ENCODE measurements at regions not wholly inside any gene's neighbourhood (a gene's known extent, or its start where the extent isn't known, plus 50 kb on each side); places are given as distances from the start of the nearest gene placed in this dataset.
"Not testable (repeated sequence)": the region's sequence is repeated elsewhere in the genome, so short reads cannot be mapped to it uniquely, and the experiment has no call there.

- intact Hi-C loops (cut with micrococcal nuclease) = no loop called here
- no peak for TF ChIP-seq CTCF (IDR thresholded peaks at IDR 0.05; ENCODE audit: borderline replicate concordance)
- H3K36me3 ChIP-seq = no peaks in the 10 kb centered on the region
Observed at GRCh38 chr2:228359473-228359872, 178.0 kb upstream of the SPHKAP start.

GRCh38 chr2:228355897-228356296, 174.4 kb upstream of the SPHKAP start:
- TF ChIP-seq CTCF (IDR thresholded peaks at IDR 0.05; ENCODE audit: borderline replicate concordance) = no peak
- H3K27ac ChIP-seq (replicated peaks) = no peak overlapping the region
- no peaks in the 10 kb centered on the region for H3K4me1 ChIP-seq
- peaks cover 5% of the 10 kb centered on the region for H3K9me3 ChIP-seq (replicated peaks)
- H3K4me3 ChIP-seq = no peak overlapping the region
- H3K36me3 ChIP-seq = no peaks in the 10 kb centered on the region
- no peaks in the 10 kb centered on the region for H3K27me3 ChIP-seq (ENCODE audit: low read depth)
- no peak for DNase-seq
- intact Hi-C loops (cut with micrococcal nuclease) = no loop called here

More at GRCh38 chr2:228359473-228359872, 178.0 kb upstream of the SPHKAP start:
- Histone ChIP-seq H3K27me3 (ENCODE audit: low read depth) (no peaks in the 10 kb centered on the region), H3K9me3 (replicated peaks) (no peaks in the 10 kb centered on the region), H3K4me3 (no peak overlapping the region), H3K4me1 (no peaks in the 10 kb centered on the region), H3K27ac (replicated peaks) (no peak overlapping the region)
- DNase-seq = no peak

- H3K27ac ChIP-seq (replicated peaks); H3K4me1 ChIP-seq; H3K9me3 ChIP-seq (replicated peaks); H3K27me3 ChIP-seq (ENCODE audit: low read depth); H3K4me3 ChIP-seq; DNase-seq; intact Hi-C loops (cut with micrococcal nuclease); H3K36me3 ChIP-seq: not testable (repeated sequence)
Observed at GRCh38 chr2:228352980-228353379, 171.5 kb upstream of the SPHKAP start.

- H3K4me3 ChIP-seq = no peak overlapping the region
- peaks cover 5% of the 10 kb centered on the region for H3K9me3 ChIP-seq (replicated peaks)
- TF ChIP-seq CTCF (IDR thresholded peaks at IDR 0.05; ENCODE audit: borderline replicate concordance) = no peak
- H3K4me1 ChIP-seq = peaks cover 3% of the 10 kb centered on the region
- no peak overlapping the region for H3K27ac ChIP-seq (replicated peaks)
- DNase-seq = no peak
- no peaks in the 10 kb centered on the region for H3K36me3 ChIP-seq
- no peaks in the 10 kb centered on the region for H3K27me3 ChIP-seq (ENCODE audit: low read depth)
- intact Hi-C loops (cut with micrococcal nuclease) = no loop called here
Observed at GRCh38 chr2:228352048-228352447, 170.6 kb upstream of the SPHKAP start.

- intact Hi-C loops (cut with micrococcal nuclease) = no loop called here
- Histone ChIP-seq H3K4me1 (peaks cover 3% of the 10 kb centered on the region), H3K9me3 (replicated peaks) (peaks cover 17% of the 10 kb centered on the region), H3K27me3 (ENCODE audit: low read depth) (no peaks in the 10 kb centered on the region), H3K36me3 (no peaks in the 10 kb centered on the region), H3K4me3 (no peak overlapping the region), H3K27ac (replicated peaks) (peak overlapping the region; percentile 80)
- no peak for TF ChIP-seq CTCF (IDR thresholded peaks at IDR 0.05; ENCODE audit: borderline replicate concordance)
- DNase-seq = no peak
Observed at GRCh38 chr2:228348516-228349064, 167.1 kb upstream of the SPHKAP start.

GRCh38 chr2:228344531-228344930, 163.0 kb upstream of the SPHKAP start:
- DNase-seq = no peak
- intact Hi-C loops (cut with micrococcal nuclease) = no loop called here
- Histone ChIP-seq H3K9me3 (replicated peaks) (peaks cover 37% of the 10 kb centered on the region), H3K4me1 (peaks cover 3% of the 10 kb centered on the region), H3K27me3 (ENCODE audit: low read depth) (no peaks in the 10 kb centered on the region), H3K27ac (replicated peaks) (no peak overlapping the region), H3K4me3 (no peak overlapping the region), H3K36me3 (no peaks in the 10 kb centered on the region)
- TF ChIP-seq CTCF (IDR thresholded peaks at IDR 0.05; ENCODE audit: borderline replicate concordance) = no peak

Measured in left ventricle myocardium inferior (tissue), 1 donor.